NCI-H187 treated with DMSO at 0.1 percent for 48 hours (cell line): ENCODE measurements at regions not wholly inside any gene's neighbourhood (a gene's known extent, or its start where the extent isn't known, plus 50 kb on each side); places are given as distances from the start of the nearest gene placed in this dataset.

Experiments used
- DNase-seq: peaks from one replicate; lab custom pipeline; 2025; lab: John Stamatoyannopoulos, UW

DNA sequence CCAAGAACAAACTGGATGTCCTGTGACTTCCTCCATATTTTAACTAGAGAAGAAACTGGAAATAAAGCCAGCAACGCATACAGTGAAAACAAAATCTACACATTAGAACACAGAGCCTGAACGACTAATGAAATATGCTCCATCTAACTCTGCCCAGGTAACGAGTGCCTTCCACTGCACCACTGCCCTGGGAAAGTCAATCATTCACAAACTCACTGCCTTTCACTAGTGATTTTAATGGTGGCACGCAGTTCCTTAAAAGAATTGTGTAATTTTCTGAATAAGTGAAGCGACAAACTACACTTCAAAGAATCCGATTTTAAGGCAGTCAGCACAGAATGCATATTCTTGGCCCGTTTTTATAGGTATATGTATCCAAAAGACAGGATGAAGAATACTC, 416.0 kb downstream of the SHQ1 start:
- DNase-seq, result no peak

DNA sequence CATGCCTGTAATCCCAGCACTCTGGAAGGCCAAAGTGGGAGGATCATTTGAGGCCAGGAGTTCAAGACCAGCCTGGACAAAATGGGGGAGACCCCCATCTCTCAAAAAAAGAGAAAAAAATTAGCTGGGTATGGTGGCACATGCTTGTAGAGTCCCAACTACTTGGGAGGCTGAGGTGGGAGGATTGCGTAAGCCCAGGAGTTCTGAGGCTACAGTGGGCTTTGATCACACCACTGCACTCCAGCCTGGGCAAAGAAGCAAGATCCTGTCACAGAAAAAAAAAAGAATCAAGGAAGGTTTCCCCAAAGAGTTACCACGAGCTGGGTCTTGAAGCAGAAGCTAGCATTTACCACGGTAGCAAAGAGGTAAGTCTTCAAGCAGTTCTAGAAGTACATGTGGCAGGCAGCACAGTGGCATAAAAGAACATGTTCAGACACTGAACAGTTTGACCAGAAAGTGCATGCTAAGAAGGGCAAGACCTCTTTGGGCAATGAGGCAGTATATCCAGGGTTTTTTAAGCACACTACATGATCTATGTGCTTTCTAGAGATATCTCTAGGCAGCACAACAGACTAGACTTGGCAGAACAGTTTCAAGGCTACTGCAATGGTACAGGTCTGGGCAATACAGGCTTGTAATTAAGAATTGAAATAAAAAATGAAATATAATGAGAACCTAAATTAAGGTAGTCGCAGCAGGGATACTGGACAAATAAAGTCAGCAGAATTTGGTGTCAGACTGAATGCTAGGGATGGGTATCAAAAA, 418.5 kb downstream of the SHQ1 start:
- DNase-seq, result no peak

DNA sequence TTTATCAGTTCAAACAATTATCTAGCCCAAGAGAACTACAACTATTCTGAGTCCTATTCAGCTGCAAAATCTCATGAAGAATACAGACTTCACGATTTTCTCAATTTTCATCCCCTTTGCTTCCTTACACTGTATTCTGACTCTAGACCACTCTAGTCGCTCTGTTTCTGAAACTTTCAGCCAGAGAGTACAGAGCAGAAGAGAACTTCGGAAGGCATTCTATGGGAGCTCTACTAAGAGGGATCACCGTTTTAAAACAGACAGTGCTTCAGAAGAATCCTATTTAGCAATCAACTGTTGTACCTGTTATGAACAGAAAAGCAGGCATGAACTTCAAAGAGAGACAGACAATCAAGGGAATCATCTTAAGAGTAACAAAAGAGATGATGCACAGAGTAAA, 419.4 kb downstream of the SHQ1 start:
- no peak for DNase-seq

DNA sequence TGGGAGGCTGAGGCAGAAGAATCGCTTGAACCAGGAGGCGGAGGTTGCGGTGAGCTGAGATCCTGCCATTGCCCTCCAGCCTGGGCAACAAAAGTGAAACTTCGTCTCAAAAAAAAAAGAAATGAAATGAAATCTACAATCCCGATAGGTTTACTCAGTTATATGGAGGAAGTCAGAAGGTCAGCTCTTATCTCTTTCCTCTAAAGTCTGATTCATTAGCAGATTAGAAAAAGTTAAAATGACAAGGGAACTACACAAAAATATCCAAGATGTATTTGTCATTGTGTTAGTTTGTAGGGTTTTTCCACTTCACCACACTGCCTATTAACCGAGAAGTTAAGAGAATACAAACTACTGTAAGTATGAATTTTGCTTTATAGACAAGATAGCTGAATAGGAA, 420.6 kb downstream of the SHQ1 start:
- no peak for DNase-seq

DNA sequence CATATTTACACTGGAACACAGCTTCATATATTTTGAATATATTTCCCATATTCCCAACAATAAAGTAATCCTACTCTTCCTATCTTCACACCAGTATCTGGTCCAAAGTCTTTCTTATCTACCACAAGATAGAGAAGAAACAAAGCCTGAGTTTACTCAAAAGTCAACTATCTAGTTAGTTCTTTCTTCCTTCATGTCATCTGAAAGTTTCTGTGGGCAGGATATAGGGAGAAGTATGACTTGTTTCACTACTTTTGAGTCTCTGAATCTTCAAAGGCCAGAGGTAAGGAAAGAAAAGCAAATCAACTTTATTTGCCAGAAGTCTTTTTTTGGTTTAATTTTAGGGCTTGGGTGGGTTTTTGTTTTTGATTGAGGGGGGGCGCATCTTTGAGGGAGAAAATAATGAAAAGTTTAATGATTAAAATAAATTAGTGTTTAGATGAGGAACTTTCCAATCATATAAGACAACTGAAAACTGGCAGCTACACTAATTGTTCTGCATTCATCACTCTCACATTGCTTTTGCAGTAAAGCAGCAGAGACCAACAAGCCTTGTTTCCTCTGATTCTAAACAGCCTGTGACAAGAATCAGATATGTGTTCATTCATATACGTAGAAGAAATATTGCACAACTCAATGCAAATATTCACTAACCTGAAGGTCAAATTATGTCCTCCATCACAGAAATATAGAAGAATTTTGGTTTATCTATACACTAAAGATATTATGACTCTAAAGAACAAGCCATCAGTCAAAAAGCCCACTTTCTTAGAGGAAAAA, 421.4 kb downstream of the SHQ1 start:
- DNase-seq, result no peak

DNA sequence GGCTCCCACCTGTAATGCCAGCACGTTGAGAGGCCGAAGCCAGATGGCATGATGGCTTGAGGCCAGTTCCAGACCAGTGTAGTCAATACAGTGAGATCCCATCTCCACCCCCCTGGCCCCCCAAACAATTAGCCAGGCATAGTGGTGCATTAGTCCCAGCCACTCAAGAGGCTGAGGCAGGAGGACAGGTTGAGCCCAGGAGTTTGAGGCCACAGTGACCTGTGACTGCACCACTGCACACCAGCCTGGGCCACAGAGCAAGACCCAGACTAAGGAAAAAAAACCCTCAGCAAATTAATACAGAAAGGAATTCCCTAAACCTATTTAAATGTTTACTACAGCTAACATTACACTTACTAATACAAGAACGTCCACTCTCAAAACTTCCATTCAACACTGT, 424.6 kb downstream of the SHQ1 start:
- no peak for DNase-seq

DNA sequence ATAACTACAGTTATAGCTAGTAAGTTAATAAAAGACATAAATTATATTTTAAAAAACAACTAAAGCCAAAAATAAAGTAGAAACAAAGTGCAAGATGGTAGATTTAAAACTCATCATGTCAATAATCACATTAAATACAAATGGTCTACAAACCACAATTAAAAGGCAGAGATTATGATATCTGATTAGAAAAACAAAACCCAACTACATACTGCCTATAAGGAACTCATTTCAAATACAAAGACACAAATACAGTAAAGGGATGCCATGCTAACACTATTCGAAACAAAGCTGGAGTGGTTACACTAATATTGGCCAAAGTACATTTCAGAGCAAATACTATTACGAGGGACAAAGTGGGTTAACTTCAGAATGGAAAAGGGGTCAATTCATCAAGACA, 426.5 kb downstream of the SHQ1 start:
- no peak for DNase-seq

DNA sequence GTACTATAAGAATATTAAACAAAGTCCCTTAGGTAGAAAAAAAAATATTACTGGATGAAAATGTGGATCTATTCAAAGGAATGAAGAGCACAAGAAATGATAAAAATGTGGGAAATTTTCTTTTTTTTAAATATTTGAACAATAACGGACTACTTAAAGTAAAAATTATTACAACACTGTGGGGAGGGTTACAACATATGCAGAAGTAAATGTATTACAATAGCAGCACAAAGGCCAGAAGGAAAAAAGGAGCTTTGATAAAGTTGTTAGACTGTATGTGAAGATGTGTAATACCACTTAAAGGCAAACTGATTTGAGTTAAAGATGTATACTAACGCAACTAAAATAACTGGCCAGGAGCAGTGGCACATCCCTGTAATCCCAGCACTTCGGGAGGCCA, 427.1 kb downstream of the SHQ1 start:
- no peak for DNase-seq

DNA sequence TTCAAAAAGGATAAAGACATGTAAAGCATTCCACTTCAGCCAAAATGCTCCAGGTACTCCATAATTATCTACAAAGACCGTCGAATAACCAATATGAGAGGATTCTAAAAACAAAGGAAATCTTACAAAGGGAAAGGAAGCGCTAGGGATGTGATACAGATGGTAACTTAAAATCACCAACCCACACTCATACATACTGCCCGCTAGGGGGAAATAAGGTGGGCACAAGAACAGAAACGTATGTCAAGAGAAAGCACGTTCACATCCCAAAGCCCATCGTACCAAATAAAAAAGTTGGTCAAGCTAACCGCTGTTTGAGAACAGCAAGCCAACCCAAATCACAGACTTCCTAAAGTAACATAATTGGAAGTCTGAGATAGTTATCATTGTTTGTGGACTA, 429.4 kb downstream of the SHQ1 start:
- DNase-seq, result no peak

DNA sequence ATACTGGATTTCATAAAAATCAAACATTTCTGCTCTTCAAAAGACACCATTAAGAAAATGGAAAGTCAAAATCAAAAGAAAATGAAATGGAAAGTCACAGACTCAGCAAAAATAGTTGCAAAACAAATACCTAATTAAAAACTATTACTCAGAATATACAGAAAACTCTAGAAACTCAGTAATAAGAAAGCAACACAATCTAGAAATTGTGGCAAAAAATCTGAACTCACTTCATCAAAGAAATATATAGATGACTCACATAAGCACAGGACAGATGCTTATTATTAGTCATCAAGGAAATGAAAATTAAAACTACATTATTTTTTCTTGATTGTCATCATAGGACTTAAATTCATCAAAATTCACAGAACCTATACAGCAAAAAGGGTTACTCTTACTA, 430.0 kb downstream of the SHQ1 start:
- no peak for DNase-seq

DNA sequence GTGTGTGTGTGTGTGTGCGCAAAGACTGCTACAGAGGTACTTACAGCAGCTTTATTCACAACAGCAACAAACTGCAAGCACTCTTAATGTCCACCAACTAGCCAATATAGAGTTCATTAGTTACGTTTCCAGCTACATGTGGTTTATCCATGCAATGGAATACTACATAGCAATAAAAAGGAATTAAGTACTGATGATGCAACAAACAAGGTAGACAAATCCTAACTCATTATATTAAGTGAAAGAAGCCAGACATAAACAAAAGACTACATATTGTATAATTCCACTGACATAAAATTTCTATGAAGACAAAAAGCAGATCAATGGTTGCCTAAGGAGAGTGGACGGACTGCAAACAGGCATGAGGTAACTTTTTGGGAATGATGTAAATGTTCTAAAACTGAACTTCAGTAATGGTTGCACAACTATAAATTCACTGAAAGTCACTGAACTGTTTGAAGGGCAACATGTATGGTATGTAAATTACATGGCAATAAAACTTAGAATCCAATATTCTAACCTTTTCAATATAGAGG, 433.7 kb downstream of the SHQ1 start:
- DNase-seq, result no peak

DNA sequence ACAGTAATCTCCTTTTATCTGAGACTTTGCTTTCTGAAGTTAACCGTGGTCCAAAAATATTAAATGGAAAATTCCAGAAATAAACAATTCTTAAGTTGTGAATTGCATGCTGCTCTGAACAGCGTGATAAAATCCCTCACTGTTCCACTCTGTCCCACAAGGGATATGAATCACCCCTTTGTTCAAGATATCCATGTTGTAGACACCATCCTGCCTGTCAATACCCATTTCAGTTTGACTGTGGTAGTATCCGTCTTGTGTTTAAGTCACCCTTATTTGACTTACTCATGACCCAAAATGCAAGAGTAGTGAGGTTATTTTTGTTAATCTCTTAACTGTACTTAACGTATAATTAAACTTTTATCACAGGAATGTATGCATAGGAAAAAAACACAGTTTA, 435.0 kb downstream of the SHQ1 start:
- DNase-seq, result no peak

DNA sequence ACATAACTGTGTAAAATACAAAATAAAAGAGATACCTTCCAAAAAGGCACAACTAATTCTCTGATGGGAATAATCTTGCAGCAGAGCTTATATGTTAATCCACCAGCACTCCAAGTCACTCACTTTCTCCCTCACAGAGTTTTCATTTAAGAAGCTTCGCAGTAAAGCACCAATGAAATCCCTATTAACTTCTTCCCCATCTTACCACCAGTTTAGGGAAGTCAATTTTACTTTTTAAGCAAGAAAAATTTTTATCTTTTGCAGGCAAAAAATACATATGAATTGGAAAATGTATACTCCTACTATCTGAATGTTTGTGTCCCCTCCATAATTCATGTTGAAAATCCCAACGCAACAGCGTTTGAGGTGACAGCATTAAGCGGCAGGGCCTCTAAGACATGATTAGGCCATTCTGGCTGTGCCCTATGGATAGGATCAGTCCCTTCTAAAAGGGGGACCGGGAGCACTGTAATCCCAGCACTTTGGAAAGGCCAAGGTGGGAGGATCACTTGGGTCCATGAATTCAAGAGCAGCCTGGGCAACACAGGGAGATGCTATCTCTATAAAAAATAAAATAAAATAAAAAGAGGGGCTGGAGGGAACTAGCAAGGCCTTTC, 435.8 kb downstream of the SHQ1 start:
- DNase-seq, result no peak

DNA sequence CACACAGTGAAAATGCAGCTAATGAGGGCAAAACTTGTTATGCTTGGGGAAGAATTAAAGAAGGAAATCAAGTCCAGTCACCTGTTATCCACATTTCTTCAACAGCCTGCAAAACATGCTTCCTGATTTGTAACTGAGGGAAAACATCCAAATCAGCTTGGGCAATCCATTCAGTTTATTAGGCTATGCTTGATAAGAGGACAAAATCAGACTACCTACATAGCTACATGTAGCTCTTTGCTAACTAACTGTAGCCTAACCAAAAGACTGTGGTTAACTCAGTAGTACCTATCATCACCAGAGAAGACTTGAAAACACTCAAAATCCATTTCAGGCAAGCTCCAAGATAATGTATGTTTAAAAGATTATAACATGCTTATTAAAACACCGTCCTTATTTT, 436.4 kb downstream of the SHQ1 start:
- no peak for DNase-seq

DNA sequence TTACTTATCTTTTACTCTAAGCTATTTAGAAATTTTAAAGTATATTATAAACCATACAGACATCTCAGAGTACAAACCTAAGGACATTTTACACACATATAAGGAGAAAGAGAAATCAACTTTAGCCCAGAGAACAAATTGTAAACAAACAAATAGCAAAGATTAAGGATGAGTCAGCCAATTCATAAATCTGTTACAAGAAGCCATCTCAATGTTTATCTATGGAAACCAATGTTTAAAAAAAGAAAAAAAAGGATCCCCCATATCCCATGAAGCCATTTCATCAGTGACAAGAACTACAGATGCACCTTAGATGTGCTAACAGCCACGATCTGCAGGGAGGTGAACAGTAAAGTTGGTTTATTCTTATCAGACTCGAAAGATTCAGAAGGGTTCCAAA, 437.1 kb downstream of the SHQ1 start:
- no peak for DNase-seq

DNA sequence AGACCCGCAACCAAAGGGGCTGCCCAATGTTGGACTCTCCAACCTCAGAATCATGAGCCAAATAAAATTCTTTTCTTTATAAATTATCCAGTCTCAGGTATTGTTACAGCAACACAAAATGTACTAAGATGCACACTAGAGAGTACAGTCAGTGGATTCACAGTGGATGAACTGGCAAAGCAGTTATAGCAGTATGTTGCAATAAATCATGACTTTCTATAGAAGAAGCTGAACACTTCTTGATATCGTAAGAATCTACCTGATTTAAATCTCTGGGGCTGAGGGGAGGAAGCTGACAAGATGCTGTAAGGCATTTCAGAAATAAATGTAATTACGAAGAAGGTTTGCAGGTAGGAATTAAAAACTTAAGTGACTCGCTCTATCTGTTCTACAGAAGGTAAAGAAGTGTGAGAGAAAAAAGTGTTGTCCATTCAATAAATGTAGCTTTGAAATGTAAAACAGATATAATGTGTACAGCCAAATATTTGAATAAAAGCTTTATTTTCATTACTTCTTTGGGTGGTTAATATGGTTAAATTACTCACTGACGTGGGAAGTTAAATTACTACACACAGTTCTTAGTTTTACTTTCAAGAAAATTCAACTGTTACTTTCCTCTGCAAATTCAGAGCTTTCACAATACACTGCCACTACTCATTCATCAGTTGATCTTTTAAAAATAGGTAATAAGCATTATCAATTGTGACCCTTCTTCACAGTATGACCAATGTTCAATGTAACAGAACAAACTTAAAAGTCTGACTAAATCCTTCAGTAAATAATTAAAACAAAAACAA, 439.1 kb downstream of the SHQ1 start:
- DNase-seq, result no peak

DNA sequence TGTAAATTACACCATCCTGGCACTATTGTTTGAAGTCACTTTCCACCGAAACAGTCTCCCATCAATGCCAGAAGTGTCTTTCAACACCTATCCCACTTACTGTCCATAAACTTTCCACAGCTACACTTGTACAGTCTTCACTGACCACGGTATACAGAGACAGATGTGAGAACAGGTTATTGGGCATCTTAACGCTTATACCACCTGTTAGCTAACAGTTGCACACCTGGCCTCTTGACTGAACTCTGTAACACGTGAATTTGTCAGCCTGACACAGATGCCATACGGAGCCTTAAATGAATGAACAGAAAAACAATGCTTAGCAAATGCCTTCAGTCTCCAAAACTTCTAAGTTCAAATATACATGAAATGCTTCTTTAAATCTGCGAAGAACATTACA, 440.5 kb downstream of the SHQ1 start:
- DNase-seq, result no peak

DNA sequence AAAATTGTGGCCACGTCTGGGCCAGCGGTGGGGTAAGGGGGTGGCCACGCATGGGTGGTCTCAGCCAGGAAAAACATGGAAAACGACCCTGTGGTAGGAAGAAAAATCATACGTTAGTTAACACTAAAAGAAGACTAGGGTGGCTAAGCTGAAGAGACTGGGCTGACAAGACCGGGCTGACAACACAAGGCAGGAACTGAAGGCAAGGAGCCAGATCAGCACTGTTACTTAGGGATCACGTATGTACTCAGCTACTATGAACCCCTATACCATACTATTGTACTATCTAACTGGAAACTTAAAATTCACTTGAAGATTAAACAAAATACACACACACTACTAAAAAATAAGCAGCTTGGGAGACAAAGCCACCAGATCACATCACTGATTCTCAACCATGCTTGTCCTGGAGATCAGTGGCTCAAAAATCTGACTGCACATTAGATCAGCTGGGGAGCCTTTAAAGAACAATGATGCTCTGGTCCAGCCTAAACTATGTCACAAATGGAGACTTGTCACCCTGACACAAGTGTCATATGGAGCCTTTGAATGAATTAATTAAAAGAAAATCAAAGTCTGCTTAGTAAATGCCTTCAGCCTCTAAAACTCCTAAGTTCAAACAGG, 442.2 kb downstream of the SHQ1 start:
- DNase-seq, result no peak

DNA sequence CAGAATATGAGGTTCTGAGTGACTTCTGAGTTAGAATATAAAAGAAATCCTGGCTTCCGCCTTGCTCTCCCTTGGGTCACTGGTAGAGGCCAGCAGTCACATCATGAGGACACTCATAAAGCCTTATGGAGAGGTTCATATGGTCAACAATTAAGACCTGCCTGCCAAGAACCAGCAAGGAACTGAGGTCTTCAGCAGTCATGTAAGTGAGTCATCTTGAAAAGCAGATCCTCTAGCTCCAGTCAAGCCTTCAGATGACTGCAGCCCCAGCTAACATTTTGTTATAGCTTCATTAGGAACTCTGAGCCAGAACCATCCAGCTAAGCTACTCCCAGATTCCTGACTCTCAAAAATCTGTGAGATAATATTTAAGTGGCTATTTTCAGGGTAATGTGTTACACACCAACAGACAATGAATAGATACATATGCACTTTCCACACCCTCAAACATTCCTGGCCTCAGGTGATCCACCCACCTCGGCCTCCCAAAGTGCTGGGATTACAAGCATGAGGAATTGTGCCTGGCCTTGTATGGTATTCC, 447.2 kb downstream of the SHQ1 start:
- no peak for DNase-seq

DNA sequence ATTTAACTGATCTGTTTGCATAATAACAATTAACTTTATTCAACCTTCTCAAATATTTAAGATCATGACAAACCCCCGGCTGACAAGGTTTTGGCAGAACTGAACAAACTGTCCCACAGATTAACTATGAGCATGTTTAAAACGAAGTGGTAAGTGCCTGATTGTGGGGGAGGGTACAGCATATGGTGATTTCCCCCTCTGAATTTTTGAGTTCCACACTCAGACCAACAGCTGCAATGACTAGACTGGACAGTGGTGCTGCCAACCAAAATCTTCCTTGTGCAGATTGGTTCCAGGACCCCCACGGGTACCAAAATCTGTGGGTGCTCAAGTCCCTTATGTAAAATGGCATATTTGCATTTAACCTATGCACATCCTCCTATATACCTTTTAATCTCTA, 449.5 kb downstream of the SHQ1 start:
- no peak for DNase-seq

DNA sequence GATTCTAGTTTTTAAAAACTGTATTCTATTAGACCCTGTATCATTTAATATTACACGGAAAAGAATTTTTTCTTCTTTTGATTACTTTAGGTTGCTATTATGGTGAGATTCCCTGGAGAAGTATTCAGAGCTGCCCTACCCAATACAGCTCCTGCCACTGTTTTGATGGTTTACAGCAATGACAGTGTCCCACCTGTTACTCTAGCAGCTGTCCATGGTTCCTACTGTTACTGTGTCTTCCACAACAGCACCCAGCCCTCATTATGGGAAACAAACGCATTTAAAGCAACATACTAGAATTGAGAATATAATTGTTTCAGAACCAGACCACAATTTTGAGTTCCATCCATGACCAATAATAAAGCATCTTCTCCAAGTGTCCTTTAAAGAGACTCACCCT, 450.7 kb downstream of the SHQ1 start:
- no peak for DNase-seq

DNA sequence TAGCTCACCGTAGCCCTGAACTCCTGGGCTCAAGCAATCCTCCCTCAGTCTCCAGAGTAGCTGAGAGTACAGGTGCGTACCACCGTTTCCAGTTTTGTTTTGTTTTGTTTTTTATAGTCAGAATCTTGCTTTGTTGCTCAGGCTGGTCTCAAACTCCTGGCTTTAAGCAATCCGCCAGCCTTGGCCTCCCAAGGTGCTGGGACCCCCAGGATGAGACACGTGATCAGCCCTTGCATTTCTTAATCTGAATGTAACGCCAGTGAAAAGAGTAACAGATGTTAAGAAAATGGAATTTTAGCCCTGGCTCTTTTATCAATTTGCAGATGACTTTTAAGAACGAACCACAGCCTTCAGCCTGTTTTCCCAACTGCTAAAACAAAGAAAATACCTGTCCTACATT, 451.3 kb downstream of the SHQ1 start:
- no peak for DNase-seq
